OCI-LY1 (cell line): ENCODE measurements at regions not wholly inside any gene's neighbourhood (a gene's known extent, or its start where the extent isn't known, plus 50 kb on each side); places are given as distances from the start of the nearest gene placed in this dataset.

Experiments used
- H2AFZ ChIP-seq: fragments of 200-600 bp; sonication (generic), shearing (Covaris generic); 2 replicates; pipeline ENCODE4 v1.6.0; 2014; ENCODE audit warnings: antibody characterized with exemption, mild to moderate bottlenecking, low read length
- H3F3A ChIP-seq: fragments of 200-600 bp; sonication (generic), shearing (Covaris generic); 2 replicates; pipeline ENCODE4 v1.6.0; 2014; ENCODE audit warnings: mild to moderate bottlenecking, antibody characterized with exemption, low read length, moderate library complexity; ENCODE audit not compliant: insufficient read depth
- H3K27ac ChIP-seq: fragments of 200-600 bp; sonication (generic); 2 replicates; pipeline ENCODE4 v1.5.1; 2014; ENCODE audit warnings: low read length, mixed run types, mild to moderate bottlenecking, low read depth; ENCODE audit not compliant: poor library complexity, severe bottlenecking
- H3K27me3 ChIP-seq: fragments of 200-600 bp; sonication (generic); 2 replicates; pipeline ENCODE4 v1.6.0; 2014; ENCODE audit warnings: antibody characterized with exemption, mild to moderate bottlenecking, low read length, moderate library complexity; ENCODE audit not compliant: insufficient read depth
- H3K36me3 ChIP-seq: fragments of 200-600 bp; sonication (generic); 2 replicates; pipeline ENCODE4 v1.6.1; 2014; ENCODE audit warnings: mild to moderate bottlenecking, antibody characterized with exemption, low read length, moderate library complexity, mixed read lengths; ENCODE audit not compliant: insufficient read depth
- H3K4me1 ChIP-seq: fragments of 200-600 bp; sonication (generic); 2 replicates; pipeline ENCODE4 v1.5.1; 2014; ENCODE audit warnings: mild to moderate bottlenecking, low read length, moderate library complexity; ENCODE audit not compliant: insufficient read depth, severe bottlenecking
- H3K4me2 ChIP-seq: fragments of 200-600 bp; sonication (generic), shearing (Covaris generic); 2 replicates; pipeline ENCODE4 v1.6.1; 2014; ENCODE audit warnings: low read length
- H3K4me3 ChIP-seq: fragments of 200-600 bp; sonication (generic); 2 replicates; pipeline ENCODE4 v1.5.1; 2014; ENCODE audit warnings: low read length, low read depth, mild to moderate bottlenecking, mixed read lengths; ENCODE audit not compliant: poor library complexity, severe bottlenecking
- H3K79me2 ChIP-seq: fragments of 200-600 bp; shearing (Covaris generic); 2 replicates; pipeline ENCODE4 v1.6.1; 2016; ENCODE audit warnings: mixed run types, low read length, mixed read lengths; ENCODE audit not compliant: insufficient read depth
- H3K9ac ChIP-seq: fragments of 200-600 bp; sonication (generic), shearing (Covaris generic); 2 replicates; pipeline ENCODE4 v1.6.1; 2014; ENCODE audit warnings: mild to moderate bottlenecking, low read length, mixed read lengths
- H3K9me2 ChIP-seq: fragments of 200-600 bp; sonication (generic), shearing (Covaris generic); 2 replicates; pipeline ENCODE4 v1.6.1; 2014; ENCODE audit warnings: low read depth, mild to moderate bottlenecking, low read length, mixed read lengths
- H3K9me3 ChIP-seq: fragments of 200-600 bp; shearing (Covaris generic); 2 replicates; pipeline ENCODE4 v1.6.1; 2014; ENCODE audit warnings: low read length, mixed read lengths
- H4K20me1 ChIP-seq: fragments of 200-600 bp; sonication (generic), shearing (Covaris generic); 2 replicates; pipeline ENCODE4 v1.6.0; 2016; ENCODE audit warnings: mild to moderate bottlenecking, low read length; ENCODE audit not compliant: insufficient read depth
- EZH2 ChIP-seq: fragments of 200-600 bp; sonication (generic), shearing (Covaris generic); IDR thresholded peaks from 2 replicates; pipeline ENCODE4 v1.8.0; 2017; ENCODE audit warnings: borderline replicate concordance, mixed run types, mild to moderate bottlenecking, antibody characterized with exemption, low read length, moderate library complexity, mixed read lengths
- TF ChIP-seq, protein P1 (sequence below): fragments of 200-600 bp; sonication (generic), shearing (Covaris generic); IDR thresholded peaks from 2 replicates; pipeline ENCODE4 v1.5.1; 2017; ENCODE audit warnings: mild to moderate bottlenecking, antibody characterized with exemption, low read length, moderate library complexity, mixed read lengths

DNA sequence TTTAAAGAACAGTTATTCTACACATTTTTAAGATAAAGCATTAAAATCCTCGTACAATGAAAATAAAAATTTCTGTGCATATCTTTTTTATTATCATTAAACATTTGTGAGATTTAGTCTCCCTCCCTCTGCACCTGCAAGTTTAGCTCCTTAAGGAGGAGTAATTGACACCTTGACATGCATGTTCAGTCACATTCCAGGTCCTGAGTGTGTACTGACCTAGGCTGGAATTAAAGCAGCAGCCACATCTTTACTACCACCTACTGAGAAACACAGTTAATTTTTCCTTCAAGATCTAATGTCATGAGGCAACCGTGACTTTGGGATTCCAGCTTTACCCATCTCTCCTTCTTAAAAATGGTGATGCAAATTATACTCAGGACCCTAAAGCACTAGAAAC, 123.1 kb upstream of the FREM2 start:
- no peaks in the 10 kb centered on the region for H3K27me3 ChIP-seq
- H3K4me1 ChIP-seq, result no peaks in the 10 kb centered on the region
- H3K79me2 ChIP-seq, result no peaks in the 10 kb centered on the region
- H4K20me1 ChIP-seq, result no peaks in the 10 kb centered on the region
- H3F3A ChIP-seq, result no peaks in the 10 kb centered on the region
- TF ChIP-seq, protein P1, sequence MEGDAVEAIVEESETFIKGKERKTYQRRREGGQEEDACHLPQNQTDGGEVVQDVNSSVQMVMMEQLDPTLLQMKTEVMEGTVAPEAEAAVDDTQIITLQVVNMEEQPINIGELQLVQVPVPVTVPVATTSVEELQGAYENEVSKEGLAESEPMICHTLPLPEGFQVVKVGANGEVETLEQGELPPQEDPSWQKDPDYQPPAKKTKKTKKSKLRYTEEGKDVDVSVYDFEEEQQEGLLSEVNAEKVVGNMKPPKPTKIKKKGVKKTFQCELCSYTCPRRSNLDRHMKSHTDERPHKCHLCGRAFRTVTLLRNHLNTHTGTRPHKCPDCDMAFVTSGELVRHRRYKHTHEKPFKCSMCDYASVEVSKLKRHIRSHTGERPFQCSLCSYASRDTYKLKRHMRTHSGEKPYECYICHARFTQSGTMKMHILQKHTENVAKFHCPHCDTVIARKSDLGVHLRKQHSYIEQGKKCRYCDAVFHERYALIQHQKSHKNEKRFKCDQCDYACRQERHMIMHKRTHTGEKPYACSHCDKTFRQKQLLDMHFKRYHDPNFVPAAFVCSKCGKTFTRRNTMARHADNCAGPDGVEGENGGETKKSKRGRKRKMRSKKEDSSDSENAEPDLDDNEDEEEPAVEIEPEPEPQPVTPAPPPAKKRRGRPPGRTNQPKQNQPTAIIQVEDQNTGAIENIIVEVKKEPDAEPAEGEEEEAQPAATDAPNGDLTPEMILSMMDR, result no peak
- no peak for TF ChIP-seq EZH2
- no peak overlapping the region for H2AFZ ChIP-seq
- H3K9ac ChIP-seq, result no peak overlapping the region
- H3K4me2 ChIP-seq, result no peak overlapping the region
- H3K9me3 ChIP-seq, result no peaks in the 10 kb centered on the region
- H3K4me3 ChIP-seq, result no peak overlapping the region
- H3K36me3 ChIP-seq, result no peaks in the 10 kb centered on the region
- H3K9me2 ChIP-seq, result no peaks in the 10 kb centered on the region
- H3K27ac ChIP-seq, result no peak overlapping the region

DNA sequence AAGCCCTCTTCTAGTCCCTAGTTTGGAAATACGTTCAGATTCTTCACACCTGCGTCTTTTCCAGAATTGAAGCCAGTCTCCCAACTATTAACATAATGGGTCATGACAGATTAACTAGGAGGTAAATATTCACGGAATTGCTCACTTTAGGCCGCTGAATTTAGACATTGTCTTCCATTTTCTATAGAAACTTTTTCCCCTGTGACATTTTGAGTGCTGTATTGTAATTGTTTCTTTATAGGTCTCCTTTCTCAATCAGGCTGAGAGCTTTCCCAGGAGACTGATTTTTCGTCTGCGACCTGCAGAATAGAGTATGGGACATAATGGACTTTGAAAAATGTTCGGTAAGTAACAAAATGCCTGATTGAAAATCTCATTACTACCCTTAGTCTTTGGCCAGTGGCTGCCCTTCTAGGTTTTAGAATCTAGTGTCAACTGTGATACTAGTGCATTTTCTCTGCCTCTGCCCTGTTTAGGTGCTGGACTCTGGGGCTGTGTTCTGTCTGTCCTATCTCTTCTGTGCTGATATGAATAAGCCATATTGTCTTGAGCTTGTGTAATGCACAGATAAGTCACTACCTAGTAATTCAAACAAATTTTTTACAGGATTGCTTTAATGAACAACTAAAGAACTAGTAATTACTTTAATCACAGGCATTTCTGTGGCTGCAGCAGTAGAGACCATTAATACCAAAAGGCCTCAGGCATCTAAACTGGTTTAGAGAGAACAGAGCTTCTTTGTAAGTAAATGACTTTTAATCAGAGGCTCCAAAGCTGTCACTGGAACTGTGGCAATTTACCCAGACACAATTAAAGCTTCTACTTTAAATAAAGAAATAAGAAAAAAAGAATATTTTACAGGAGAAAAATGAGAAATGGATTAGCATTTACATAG, 122.4 kb upstream of the FREM2 start:
- Histone ChIP-seq H3K4me2 (no peak overlapping the region), H3F3A (no peaks in the 10 kb centered on the region), H3K27ac (no peak overlapping the region), H3K9me2 (no peaks in the 10 kb centered on the region), H3K4me3 (no peak overlapping the region), H3K27me3 (no peaks in the 10 kb centered on the region), H3K9ac (no peak overlapping the region), H2AFZ (no peak overlapping the region), H3K36me3 (no peaks in the 10 kb centered on the region), H3K4me1 (no peaks in the 10 kb centered on the region), H3K79me2 (no peaks in the 10 kb centered on the region), H3K9me3 (no peaks in the 10 kb centered on the region), H4K20me1 (no peaks in the 10 kb centered on the region)
- TF ChIP-seq EZH2, result no peak
- TF ChIP-seq, protein P1, result no peak

DNA sequence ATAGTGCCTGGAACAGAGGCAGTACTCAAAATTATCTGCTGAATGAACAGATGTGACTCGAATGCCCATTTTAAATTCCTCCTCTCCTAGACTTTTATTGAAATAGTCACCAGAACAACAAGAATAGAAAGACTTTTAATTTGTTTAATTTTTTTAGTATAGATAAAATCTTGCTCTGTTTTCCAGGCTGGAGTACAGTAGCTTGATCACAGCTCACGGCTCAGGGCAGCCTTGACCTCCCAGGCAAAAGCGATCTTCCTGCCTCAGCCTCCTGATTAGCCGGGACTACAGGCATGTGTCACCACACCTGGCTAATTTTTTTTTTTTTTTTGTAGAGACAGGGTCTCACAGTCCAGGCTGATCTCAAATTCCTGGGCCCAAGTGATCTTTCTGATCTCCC, 120.9 kb upstream of the FREM2 start:
- Histone ChIP-seq H3K4me1 (no peaks in the 10 kb centered on the region), H3K9ac (no peak overlapping the region), H3K9me2 (no peaks in the 10 kb centered on the region), H4K20me1 (no peaks in the 10 kb centered on the region), H3K27me3 (no peaks in the 10 kb centered on the region), H3K27ac (no peak overlapping the region), H3K79me2 (no peaks in the 10 kb centered on the region), H3K4me3 (no peak overlapping the region), H3F3A (no peaks in the 10 kb centered on the region), H3K4me2 (no peak overlapping the region), H3K36me3 (no peaks in the 10 kb centered on the region), H3K9me3 (no peaks in the 10 kb centered on the region), H2AFZ (no peak overlapping the region)
- TF ChIP-seq, protein P1, result no peak
- TF ChIP-seq EZH2, result no peak
